HG03469 (cell line): ENCODE measurements at regions not wholly inside any gene's neighbourhood (a gene's known extent, or its start where the extent isn't known, plus 50 kb on each side); places are given as distances from the start of the nearest gene placed in this dataset.
"Not testable (repeated sequence)": the region's sequence is repeated elsewhere in the genome, so short reads cannot be mapped to it uniquely, and the experiment has no call there.

Experiments used
- ATAC-seq: cut with Tn5 transposase; IDR thresholded peaks from one replicate; pipeline ENCODE4 v1.9.1; 2021; ENCODE audit warnings: mild to moderate bottlenecking, moderate library complexity, moderate number of reproducible peaks; ENCODE audit not compliant: unreplicated experiment

DNA sequence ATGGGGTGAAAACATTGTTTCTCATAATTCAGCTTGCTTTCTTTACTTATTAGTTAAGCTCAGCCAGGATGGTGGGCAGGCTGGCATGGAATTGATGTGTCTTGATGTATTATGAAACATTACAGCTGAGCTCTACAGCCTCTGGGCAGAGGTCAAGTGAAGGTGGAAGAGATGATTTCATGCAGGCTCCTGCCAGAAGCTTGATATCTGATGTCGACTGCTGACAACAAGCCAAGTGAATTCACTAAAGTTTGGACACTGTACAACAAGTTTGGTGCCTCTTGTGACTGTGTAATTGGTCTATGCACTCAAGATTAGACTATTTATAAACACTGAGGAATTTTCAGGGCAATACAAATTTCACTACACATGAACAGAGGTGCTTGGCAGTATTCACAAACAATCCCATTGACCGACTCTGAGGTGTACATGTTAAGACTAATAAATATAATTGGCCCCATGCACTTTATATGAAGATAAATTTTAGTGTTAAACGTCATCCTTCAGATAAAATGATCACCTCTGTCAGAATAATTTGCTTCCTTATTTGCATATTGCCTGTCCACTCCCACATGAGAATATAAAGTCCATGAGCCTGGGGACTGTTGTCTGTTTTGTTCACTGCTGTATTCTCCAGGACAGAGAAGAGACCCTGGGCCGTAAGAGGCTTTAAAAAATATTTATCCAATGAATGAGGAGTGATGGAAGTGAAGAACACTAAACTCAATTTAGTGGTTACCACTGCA is 612.2 kb downstream of the IQCM start:
- ATAC-seq, result no peak

- no peak for ATAC-seq
Observed at GRCh38 chr4:149202117-149202516, 613.5 kb downstream of the IQCM start.

DNA sequence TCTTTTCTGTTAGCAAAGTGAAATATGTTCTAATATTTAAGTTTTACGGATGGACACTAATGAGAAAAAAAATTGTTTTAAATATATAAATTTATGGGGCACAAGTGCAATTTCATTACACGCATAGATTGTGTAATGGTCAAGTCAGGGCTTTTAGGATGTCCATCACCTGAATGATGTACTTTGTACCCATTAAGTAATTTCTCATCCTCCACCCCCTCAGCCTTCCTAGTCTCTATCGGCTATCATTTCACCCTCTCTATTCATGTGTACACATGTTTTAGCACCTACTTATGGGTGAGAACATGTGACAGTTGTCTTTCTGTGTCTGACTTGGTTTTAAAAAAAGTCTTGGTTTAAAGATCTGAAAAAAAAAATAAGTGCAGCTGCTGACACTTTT is 616.0 kb downstream of the IQCM start:
- ATAC-seq, result no peak

DNA sequence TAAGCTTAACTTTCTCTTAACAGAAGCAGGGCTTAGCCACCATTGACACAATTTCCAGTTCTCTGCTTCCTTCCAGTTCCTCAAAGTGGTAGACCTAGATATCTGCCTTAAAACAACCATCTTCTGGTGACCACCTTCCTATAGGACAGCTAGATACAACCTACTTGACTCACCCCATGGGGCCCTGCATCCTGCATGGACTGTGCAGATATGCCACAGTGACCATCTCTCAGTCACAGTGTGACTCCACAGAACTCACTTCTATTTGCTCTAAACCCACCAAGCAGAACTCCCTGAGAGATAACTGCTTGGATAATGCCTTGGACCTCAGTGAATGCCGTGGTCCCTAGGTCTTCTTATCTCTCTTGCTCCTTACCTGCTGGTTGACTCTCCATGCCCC is 621.6 kb downstream of the IQCM start:
- no peak for ATAC-seq

- no peak for ATAC-seq
Observed at GRCh38 chr4:149187726-149188125, 627.9 kb downstream of the IQCM start.

GRCh38 chr4:149183638-149184037 is 632.0 kb downstream of the IQCM start:
- ATAC-seq, result no peak

DNA sequence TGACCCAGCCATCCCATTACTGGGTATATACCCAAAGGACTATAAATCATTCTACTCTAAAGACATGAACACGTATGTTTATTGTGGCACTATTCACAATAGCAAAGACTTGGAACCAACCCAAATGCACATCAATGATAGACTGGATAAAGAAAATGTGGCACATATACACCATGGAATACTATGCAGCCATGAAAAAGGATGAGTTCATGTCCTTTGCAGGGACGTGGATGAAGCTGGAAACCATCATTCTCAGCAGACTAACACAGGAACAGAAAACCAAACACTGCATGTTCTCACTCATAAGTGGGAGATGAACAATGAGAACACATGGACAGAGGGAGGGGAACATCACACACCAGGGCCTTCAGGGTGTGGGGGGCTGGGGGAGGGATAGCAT is 634.2 kb downstream of the IQCM start:
- ATAC-seq, result not testable (repeated sequence)

- ATAC-seq, result no peak
Observed at GRCh38 chr4:149176039-149176438, 639.6 kb downstream of the IQCM start.

GRCh38 chr4:149175549-149175948 is 640.1 kb downstream of the IQCM start:
- ATAC-seq, result no peak

DNA sequence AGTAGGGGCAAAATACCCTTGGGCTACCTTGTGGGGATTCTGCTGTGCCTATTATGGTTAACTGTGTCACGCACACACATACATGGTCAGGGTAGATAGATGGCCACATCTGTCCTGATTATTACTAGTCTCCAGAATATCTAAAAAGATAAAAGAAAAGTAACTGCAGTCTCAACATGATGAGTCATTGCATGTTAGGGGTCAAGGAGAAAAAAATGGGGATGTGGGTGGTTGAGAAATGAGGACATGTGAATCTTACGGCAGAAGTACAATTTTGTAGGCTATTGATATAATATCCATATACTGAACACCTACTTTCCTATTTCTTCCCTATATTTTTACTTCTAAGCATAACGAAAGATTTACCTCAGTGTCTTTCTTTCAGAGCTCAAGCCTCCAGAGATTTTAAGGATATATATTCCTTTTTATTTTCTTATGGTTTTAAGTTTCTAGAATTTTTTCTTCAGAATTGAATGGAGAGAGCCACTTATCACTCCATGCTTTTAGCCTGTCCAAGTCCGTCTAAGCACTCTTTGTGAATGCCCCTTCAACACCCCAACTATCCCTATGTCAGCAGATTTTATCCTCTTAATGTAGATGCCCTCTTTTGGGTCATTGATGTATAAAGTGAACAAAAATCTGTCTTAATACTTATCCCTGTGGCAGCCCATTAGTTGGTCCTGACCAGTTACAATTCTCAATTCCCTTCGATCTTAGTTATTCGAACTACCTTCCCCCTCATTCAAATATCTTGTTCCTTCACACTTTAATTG is 642.2 kb downstream of the IQCM start:
- no peak for ATAC-seq

DNA sequence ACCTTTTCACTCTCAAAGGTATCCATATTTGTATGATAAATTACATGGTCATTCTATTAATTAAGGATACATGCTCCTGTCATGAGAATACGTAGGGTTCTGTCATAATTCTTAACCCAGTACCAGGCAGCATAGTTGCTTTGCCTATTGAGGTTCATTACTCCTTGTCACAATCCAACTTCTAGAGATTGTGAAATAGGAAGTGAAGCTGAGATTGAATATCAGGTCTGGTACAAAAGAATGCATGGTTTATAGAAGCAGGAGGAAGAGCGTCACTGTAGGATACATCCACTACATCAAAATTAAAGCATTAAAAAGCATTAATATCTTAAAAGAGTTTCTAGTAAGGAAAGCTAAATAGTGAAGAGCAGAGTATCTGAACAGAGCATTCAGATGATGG is 647.0 kb downstream of the IQCM start:
- no peak for ATAC-seq

GRCh38 chr4:149166876-149167275 is 648.8 kb downstream of the IQCM start:
- no peak for ATAC-seq

DNA sequence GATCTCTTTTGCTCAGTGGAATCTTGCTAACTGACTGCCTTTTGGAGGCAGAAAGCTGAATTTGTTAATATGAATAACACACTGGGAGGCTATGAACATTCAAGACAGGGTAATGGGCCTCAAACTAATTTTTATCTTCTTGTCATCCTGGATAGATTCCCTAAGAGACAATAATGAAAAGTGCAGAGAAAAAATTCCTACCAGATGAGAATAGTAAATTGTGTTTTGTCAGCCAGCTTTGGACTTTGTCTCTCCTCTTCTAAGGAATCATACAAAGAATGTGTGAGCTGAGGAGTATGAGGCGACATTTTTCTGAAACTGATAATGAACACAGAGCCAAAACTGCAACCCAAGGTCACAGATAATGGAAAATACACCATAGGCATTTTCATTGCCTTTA is 649.3 kb downstream of the IQCM start:
- no peak for ATAC-seq

DNA sequence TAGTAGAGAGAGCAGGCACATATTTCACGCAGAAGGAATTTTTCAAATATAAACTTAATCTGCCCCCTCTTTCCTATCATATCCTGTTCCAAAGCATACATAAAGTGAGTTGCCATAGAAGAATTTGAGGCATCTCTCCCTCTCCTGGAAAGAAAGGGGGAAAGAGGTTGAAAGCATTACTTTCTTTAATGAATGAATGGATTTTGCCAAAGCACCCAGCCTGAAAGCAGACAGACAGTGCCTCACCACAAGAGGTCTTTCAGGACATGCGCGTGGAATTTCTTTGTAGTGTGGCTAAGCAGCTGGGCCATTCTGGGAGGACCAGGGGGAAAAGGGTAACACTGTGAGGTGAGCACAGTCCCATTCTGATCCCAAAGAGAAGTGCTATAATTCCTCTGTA is 651.4 kb downstream of the IQCM start:
- no peak for ATAC-seq

GRCh38 chr4:149161247-149161646 is 654.4 kb downstream of the IQCM start:
- ATAC-seq, result no peak

- ATAC-seq, result no peak
Observed at GRCh38 chr4:149160370-149160769, 655.3 kb downstream of the IQCM start.

GRCh38 chr4:149158817-149159216 is 656.8 kb downstream of the IQCM start:
- no peak for ATAC-seq

DNA sequence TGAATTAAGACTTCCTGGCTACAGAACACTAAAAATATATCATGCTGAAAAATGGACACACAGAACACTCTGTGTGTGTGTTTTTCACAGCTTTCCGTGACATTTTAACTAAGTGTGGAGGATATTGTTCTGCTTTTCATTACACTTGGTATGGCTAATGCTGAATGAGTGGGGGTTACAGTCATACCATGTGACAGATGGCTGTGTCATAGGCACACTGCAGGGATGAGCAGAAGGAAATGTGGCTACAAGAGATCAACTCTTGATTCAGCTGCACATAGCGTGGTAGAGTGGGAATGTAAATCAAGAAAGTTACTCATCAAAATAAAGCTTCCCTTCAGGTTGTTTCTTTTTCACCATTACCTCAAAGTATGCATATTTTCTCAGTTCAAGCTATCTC is 669.8 kb downstream of the IQCM start:
- no peak for ATAC-seq

GRCh38 chr4:149144060-149144459 is 671.6 kb downstream of the IQCM start:
- ATAC-seq, result no peak

GRCh38 chr4:149141391-149141790 is 674.3 kb downstream of the IQCM start:
- no peak for ATAC-seq

DNA sequence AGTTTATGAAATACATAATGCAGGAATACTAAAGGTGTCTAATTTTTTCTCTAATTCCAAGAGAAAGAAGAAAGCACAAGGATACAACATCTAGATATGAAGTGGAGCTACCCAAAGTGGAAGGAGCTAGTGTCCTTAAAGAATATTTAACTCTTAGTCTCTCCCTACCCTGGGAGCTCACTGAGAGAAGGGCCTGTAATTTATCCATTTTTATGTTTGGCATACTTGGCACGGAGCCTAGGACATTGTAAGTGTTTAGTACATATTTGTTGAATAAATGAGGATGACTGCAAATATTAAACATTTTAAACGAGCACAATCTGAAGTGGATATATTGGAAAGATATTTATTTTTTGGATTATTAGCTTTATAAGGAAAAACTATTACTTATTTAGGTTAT is 674.8 kb downstream of the IQCM start:
- no peak for ATAC-seq

DNA sequence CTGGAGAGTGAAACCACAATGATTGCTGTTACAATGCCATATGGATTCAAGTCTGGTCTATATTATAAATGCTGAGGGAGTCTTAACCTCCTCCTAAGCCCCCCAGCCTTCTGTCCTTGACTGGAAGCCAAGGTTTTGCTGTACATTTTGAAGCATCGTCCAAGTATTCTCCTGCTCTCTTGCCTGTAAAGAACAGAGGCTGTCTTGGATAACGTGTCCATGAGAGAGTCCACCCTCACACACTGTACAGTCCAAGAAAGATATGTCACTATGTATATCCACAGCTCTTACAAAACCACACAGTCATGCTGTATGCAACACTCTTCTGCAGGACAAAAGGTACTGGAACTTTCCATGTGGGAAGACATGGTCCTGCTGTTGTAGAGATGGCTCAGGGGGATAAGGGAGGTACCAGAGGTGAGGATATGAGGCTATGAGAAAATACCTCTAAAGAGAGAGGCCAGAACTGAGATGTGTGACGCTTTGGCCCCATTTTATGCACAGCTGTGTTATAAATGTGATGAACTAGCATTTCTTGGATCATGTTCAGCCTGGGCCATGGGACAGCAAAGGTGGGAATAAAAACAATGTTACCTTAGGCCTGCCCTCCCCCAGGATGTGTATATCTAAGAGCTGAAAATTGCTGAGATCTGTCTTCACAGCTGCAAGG is 678.6 kb downstream of the IQCM start:
- ATAC-seq, result no peak
